ENCODE measurements at regions not wholly inside any gene's neighbourhood (a gene's known extent, or its start where the extent isn't known, plus 50 kb on each side); places are given as distances from the start of the nearest gene placed in this dataset.

GRCh38 chr18:59063912-59064311 is 75.8 kb upstream of the SEC11C start:
- intact Hi-C loops (cut with DNase I) = no loop called here
- no peak for DNase-seq
- WGBS, 4 donors = 64 to 70% (median 69%) methylated on average over 4 of the region's 4 CpGs
- TF ChIP-seq, protein P1, sequence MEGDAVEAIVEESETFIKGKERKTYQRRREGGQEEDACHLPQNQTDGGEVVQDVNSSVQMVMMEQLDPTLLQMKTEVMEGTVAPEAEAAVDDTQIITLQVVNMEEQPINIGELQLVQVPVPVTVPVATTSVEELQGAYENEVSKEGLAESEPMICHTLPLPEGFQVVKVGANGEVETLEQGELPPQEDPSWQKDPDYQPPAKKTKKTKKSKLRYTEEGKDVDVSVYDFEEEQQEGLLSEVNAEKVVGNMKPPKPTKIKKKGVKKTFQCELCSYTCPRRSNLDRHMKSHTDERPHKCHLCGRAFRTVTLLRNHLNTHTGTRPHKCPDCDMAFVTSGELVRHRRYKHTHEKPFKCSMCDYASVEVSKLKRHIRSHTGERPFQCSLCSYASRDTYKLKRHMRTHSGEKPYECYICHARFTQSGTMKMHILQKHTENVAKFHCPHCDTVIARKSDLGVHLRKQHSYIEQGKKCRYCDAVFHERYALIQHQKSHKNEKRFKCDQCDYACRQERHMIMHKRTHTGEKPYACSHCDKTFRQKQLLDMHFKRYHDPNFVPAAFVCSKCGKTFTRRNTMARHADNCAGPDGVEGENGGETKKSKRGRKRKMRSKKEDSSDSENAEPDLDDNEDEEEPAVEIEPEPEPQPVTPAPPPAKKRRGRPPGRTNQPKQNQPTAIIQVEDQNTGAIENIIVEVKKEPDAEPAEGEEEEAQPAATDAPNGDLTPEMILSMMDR (IDR thresholded peaks at IDR 0.05) = no peak
- no peak for TF ChIP-seq POLR2A (IDR thresholded peaks at IDR 0.05)
- Histone ChIP-seq H3K9me3 (replicated peaks in 1 of 3) (no peaks in the 10 kb centered on the region), H3K27me3 (no peaks in the 10 kb centered on the region), H3K4me1 (replicated peaks in 1 of 2) (no peaks in the 10 kb centered on the region), H3K4me3 (no peak overlapping the region), H3K36me3 (replicated peaks in 1 of 2) (no peaks in the 10 kb centered on the region), H3K27ac (no peak overlapping the region)

GRCh38 chr18:59065684-59066083 is 74.0 kb upstream of the SEC11C start:
- Histone ChIP-seq H3K27me3 (no peaks in the 10 kb centered on the region), H3K36me3 (replicated peaks in 1 of 2) (no peaks in the 10 kb centered on the region), H3K27ac (no peak overlapping the region), H3K4me1 (replicated peaks in 1 of 2) (no peaks in the 10 kb centered on the region), H3K4me3 (no peak overlapping the region), H3K9me3 (replicated peaks in 1 of 3) (no peaks in the 10 kb centered on the region)
- no peak for DNase-seq
- intact Hi-C loops (cut with DNase I) = no loop called here
- no peak for TF ChIP-seq POLR2A (IDR thresholded peaks at IDR 0.05)
- TF ChIP-seq, protein P1 (IDR thresholded peaks at IDR 0.05) = no peak
- WGBS, 4 donors = 86 to 94% (median 91%) methylated on average over 6 of the region's 6 CpGs

DNA sequence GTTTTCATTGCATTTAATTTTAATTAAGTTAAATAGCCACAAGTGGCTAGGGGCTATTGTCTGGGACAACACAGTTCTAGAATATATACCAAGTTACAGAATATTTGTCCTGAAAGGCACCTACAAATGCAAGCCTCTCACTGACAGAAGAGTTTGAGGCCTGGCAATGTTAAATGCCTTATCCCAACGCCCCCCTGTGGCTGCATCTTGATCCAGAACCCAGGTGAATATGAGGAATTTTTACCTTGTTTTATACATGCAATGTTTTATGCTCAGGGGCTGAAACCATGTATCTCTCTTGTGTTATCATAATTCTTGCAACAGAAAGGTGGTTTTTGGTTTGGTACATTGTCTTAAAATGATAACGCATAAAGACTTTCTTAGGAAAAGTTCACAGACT is 71.8 kb upstream of the SEC11C start:
- 49 to 65% (median 64%) methylated on average over 2 of the region's 2 CpGs for WGBS, 4 donors
- peak in 1 of 7 donors; percentile 33 for DNase-seq
- intact Hi-C loops (cut with DNase I) = no loop called here

GRCh38 chr18:59068276-59069071 is 71.2 kb upstream of the SEC11C start:
- DNase-seq = no peak
- intact Hi-C loops (cut with DNase I) = no loop called here

More for the DNA sequence above, 71.8 kb upstream of the SEC11C start:
- Histone ChIP-seq H3K27ac (no peak overlapping the region), H3K27me3 (no peaks in the 10 kb centered on the region), H3K4me3 (no peak overlapping the region), H3K36me3 (replicated peaks in 1 of 2) (no peaks in the 10 kb centered on the region), H3K4me1 (replicated peaks in 1 of 2) (no peaks in the 10 kb centered on the region), H3K9me3 (replicated peaks in 1 of 3) (no peaks in the 10 kb centered on the region)
- TF ChIP-seq, protein P1 (IDR thresholded peaks at IDR 0.05) = peak in 2 of 6 experiments; percentile 16 to 28
- TF ChIP-seq POLR2A (IDR thresholded peaks at IDR 0.05) = no peak

More at GRCh38 chr18:59068276-59069071, 71.2 kb upstream of the SEC11C start:
- Histone ChIP-seq H3K4me3 (no peak overlapping the region), H3K9me3 (replicated peaks in 1 of 3) (no peaks in the 10 kb centered on the region), H3K27ac (no peak overlapping the region), H3K36me3 (replicated peaks in 1 of 2) (no peaks in the 10 kb centered on the region), H3K27me3 (no peaks in the 10 kb centered on the region), H3K4me1 (replicated peaks in 1 of 2) (no peaks in the 10 kb centered on the region)
- TF ChIP-seq, protein P1 (IDR thresholded peaks at IDR 0.05) = no peak
- no peak for TF ChIP-seq POLR2A (IDR thresholded peaks at IDR 0.05)
- WGBS, 4 donors = 85 to 87% (median 86%) methylated on average over 12 of the region's 12 CpGs

Measured in adrenal gland (tissue), 9 donors.